T-cell (primary cell): ENCODE measurements at regions not wholly inside any gene's neighbourhood (a gene's known extent, or its start where the extent isn't known, plus 50 kb on each side); places are given as distances from the start of the nearest gene placed in this dataset.

ENCODE experiments used
- ATAC-seq, 4 experiments: fragments of 200-7000 bp in 3 of 4; fragments of 150-1000 bp in 1 of 4; cut with Tn5 transposase; replicated peaks in 1 of 4; 1 replicate in 3 of 4; 2 replicates in 1 of 4; pipeline ENCODE4 v1.10.0; 2021; ENCODE audit warnings: moderate library complexity in 3 of 4, mild to moderate bottlenecking in 2 of 4, moderate number of reproducible peaks in 1 of 4
- CTCF ChIA-PET, 2 donors: fragments of 300-600 bp; sonication (Branson Sonifier 250); formaldehyde crosslinking; loops; one replicate each; lab custom pipeline; 2022; ENCODE audit warnings: antibody characterized with exemption in 2 of 2; lab: Charles Lee
- POLR2A ChIA-PET, 2 donors: fragments of 300-600 bp; sonication (Branson Sonifier 250); formaldehyde crosslinking; loops; one replicate each; lab custom pipeline; 2022; ENCODE audit warnings: antibody characterized with exemption in 2 of 2; lab: Charles Lee
- DNase-seq, 35 experiments: peaks; one replicate each; pipeline versions ENCODE4 v3.0.0 to v3.0.0-alpha.2; 2013 to 2023
- H3K27ac ChIP-seq: one replicate; pipeline ENCODE4 v1.5.1; 2013; ENCODE audit warnings: low read length
- H3K27me3 ChIP-seq, 2 experiments: replicated peaks in 1 of 2; 1 replicate in 1 of 2; 2 replicates in 1 of 2; pipeline versions ENCODE4 v1.6.1 to v1.7.0; 2013; ENCODE audit warnings: low read length in 1 of 2, mixed read lengths in 1 of 2; ENCODE audit not compliant: control insufficient read depth in 2 of 2, insufficient read depth in 2 of 2; ENCODE audit errors: extremely low read depth in 1 of 2
- H3K36me3 ChIP-seq, 2 donors: 1 replicate in 1 of 2; 2 replicates in 1 of 2; pipeline versions ENCODE4 v1.6.1 to v1.7.0; 2013; ENCODE audit warnings: low read length in 1 of 2; ENCODE audit not compliant: control insufficient read depth in 2 of 2, insufficient read depth in 1 of 2; ENCODE audit errors: extremely low read depth in 1 of 2
- H3K4me1 ChIP-seq, 2 experiments: 1 replicate in 1 of 2; 2 replicates in 1 of 2; pipeline versions ENCODE4 v1.6.1 to v1.7.0; 2013; ENCODE audit warnings: low read length in 2 of 2, mixed read lengths in 1 of 2; ENCODE audit not compliant: insufficient read depth in 2 of 2, control insufficient read depth in 1 of 2; ENCODE audit errors: extremely low read depth in 1 of 2
- H3K4me3 ChIP-seq, 2 donors: 1 replicate in 1 of 2; 2 replicates in 1 of 2; pipeline versions ENCODE4 v1.5.1 to v1.7.0; 2013; ENCODE audit warnings: mild to moderate bottlenecking in 2 of 2, low read length in 1 of 2, moderate library complexity in 1 of 2; ENCODE audit not compliant: control insufficient read depth in 1 of 2; ENCODE audit errors: extremely low read depth in 1 of 2
- H3K9me3 ChIP-seq: 2 replicates; pipeline ENCODE4 v1.7.0; 2013
- H3K27ac Mint-ChIP-seq, 2 donors: one replicate each; pipeline ENCODE4 v1.8.0; 2020 to 2021; ENCODE audit warnings: mild to moderate bottlenecking in 2 of 2, mixed read lengths in 2 of 2
- H3K27me3 Mint-ChIP-seq, 2 donors: one replicate each; pipeline ENCODE4 v1.8.0; 2021 to 2022; ENCODE audit warnings: mixed read lengths in 2 of 2
- H3K36me3 Mint-ChIP-seq: one replicate; pipeline ENCODE4 v1.8.0; 2021; ENCODE audit warnings: mixed read lengths
- H3K4me1 Mint-ChIP-seq, 3 donors: one replicate each; pipeline ENCODE4 v1.8.0; 2020 to 2022; ENCODE audit warnings: mixed read lengths in 3 of 3, mild to moderate bottlenecking in 1 of 3
- H3K4me3 Mint-ChIP-seq, 3 donors: one replicate each; pipeline ENCODE4 v1.8.0; 2020 to 2022; ENCODE audit warnings: mild to moderate bottlenecking in 3 of 3, mixed read lengths in 3 of 3, moderate library complexity in 3 of 3
- H3K9me3 Mint-ChIP-seq, 3 donors: one replicate each; pipeline ENCODE4 v1.8.0; 2020 to 2022; ENCODE audit warnings: mixed read lengths in 3 of 3
- WGBS: methylation state at CpG from one replicate; pipeline ENCODE4 v1.1.5; 2013; ENCODE audit warnings: missing lambda C conversion rate; ENCODE audit not compliant: insufficient coverage; 5-methylcytosine and 5-hydroxymethylcytosine counted together

DNA sequence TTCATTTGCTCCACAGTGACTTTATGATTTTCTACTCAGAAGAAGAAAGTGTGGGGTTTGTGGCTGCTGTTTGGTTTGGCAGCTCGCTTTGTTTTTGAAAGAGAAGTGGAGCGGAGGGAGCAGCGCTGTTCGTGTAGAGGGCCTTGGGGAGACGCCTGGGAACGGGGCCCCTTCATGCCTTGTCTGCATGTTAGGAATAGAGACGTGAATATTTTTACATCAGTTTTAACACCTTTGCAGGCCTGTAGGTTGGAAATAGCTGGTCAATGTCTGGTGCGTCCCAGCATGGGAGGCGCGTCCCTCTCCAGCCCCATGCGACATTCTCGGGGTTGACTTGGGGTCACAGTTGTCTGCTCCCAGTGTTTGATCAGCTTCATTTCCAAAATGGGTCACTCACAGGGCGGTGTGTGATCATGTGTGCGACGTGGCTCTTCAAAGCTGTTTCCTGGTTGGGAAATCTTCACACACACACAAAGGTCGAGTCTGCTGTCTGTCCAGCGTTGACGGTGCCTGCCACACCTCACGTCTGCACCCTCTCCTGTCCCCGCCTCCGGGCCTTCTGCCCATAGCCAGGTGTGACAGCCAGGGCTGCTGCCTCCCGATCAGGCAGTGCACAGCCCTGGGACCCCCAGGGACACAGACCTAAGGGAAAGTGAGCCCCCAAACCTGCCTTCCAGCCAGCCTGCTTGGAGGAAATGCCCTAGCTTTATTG is 149.2 kb downstream of the PSMG1 start:
- Mint-ChIP-seq H3K36me3 (no peaks in the 10 kb centered on the region), H3K9me3 (no peaks in the 10 kb centered on the region), H3K4me3 (no peak overlapping the region), H3K27ac (no peak overlapping the region), H3K27me3 (peaks cover 9 to 31% of the 10 kb centered on the region in 2 donors), H3K4me1 (peaks cover 0 to 2% (median 0%) of the 10 kb centered on the region in 3 donors)
- 50% methylated on average over 18 of the region's 22 CpGs for WGBS
- no peak overlapping the region for H3K4me3 ChIP-seq
- CTCF ChIA-PET, result interaction anchor here in 1 of 2 donors (0.5 kb wide), 1 partner anchor 13 kb away, joined by 9 read pairs; no protein-coding TSS in a partner anchor
- peaks cover 0 to 3% of the 10 kb centered on the region in 2 experiments for H3K4me1 ChIP-seq
- POLR2A ChIA-PET, result no interaction called here
- DNase-seq, result no peak
- no peaks in the 10 kb centered on the region for H3K36me3 ChIP-seq
- H3K27ac ChIP-seq, result no peak overlapping the region
- no peaks in the 10 kb centered on the region for H3K9me3 ChIP-seq
- ATAC-seq, result no peak
- H3K27me3 ChIP-seq, result peaks cover 0 to 34% of the 10 kb centered on the region in 2 experiments

DNA sequence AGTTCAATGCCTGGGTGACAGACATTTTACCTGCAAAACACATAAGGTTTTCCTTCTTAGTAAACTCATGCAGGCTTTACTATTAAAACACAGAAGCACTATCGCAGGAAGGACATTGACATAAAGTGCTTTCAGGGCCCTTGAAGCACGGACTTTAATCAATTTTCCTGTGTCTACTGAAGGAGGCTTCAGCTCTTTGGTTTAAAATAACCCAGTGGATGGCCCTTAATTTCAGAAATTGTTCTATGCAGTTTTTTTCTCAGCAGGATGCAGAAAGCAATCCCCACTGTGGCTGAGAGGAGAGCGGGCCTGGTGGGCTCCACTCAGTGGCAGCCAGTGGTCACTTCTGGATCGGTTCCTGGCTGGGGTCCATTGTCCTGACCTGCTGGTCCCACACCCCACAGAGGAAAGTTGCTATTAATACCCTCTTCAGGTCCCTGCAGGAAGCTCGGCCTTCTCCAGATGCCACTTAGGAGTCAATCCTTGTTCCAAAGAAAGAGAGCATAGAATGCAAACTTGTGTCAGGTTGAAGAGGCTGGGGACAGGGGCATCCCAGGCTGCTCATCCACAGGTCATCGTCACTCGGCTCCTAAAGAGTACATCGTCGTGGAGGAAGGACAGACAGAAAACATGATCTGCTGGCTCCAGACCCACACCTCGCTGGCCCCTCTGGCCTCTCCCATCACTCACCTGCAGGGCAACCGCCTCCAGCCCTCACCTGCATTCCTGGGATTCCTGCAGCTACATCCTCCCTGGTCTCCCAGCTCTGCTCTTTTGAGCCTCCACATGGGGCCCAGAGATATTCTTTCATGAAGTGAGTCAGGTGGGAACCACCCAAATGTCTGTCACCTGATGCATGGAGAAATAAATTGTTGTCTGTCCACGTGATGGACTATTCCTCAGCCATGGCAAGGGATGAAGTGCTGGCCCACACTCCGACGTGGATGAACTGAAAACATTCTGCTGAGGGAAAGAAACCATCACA is 153.1 kb downstream of the PSMG1 start:
- ChIA-PET CTCF (interaction anchor here in 1 of 2 donors (0.6 kb wide), 1 partner anchor 272 kb away, joined by 4 read pairs; no protein-coding TSS in a partner anchor), POLR2A (no interaction called here)
- Mint-ChIP-seq H3K27ac (no peak overlapping the region), H3K27me3 (peaks cover 0 to 19% of the 10 kb centered on the region in 2 donors), H3K9me3 (peaks cover 4 to 17% (median 7%) of the 10 kb centered on the region in 3 donors), H3K36me3 (no peaks in the 10 kb centered on the region), H3K4me1 (peaks cover 0 to 2% (median 0%) of the 10 kb centered on the region in 3 donors), H3K4me3 (no peak overlapping the region)
- DNase-seq (no peak), ATAC-seq (no peak)
- H3K4me1 ChIP-seq, result peaks cover 0 to 3% of the 10 kb centered on the region in 2 experiments
- no peaks in the 10 kb centered on the region for H3K9me3 ChIP-seq
- H3K36me3 ChIP-seq, result no peaks in the 10 kb centered on the region
- H3K4me3 ChIP-seq, result no peak overlapping the region
- H3K27ac ChIP-seq, result no peak overlapping the region
- peaks cover 0 to 22% of the 10 kb centered on the region in 2 experiments for H3K27me3 ChIP-seq
- WGBS, result 85% methylated on average over 9 of the region's 14 CpGs

- no peak overlapping the region for H3K27ac Mint-ChIP-seq
- DNase-seq, result no peak
These were observed 154.0 kb downstream of the PSMG1 start for GRCh38 chr21:39029086-39029755.

DNA sequence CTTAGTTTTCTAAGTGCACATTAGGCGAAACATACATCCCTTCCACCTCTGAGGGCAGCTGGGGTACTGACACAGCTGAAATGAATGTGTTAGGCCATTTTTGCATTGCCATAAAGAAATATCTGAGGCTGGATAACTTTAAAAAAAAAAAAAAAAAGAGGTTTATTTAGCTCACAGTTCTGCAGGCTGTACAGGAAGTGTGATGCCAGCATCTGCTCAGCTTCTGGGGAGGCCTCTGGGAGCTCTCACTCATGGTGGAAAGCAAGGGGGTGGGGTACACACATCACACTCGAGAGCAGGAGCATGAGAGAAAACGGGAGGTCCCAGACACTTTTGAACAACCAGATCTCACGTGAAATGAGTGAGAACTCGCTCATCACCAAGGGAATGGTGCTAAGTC is 158.1 kb downstream of the PSMG1 start:
- Mint-ChIP-seq H3K27ac (no peak overlapping the region), H3K4me1 (no peaks in the 10 kb centered on the region), H3K27me3 (peaks cover 6 to 9% of the 10 kb centered on the region in 2 donors), H3K9me3 (peaks cover 4 to 17% (median 7%) of the 10 kb centered on the region in 3 donors), H3K4me3 (no peak overlapping the region), H3K36me3 (no peaks in the 10 kb centered on the region)
- POLR2A ChIA-PET, result interaction anchor here in 1 of 2 donors (0.6 kb wide), 1 partner anchor 15 kb away, joined by 4 read pairs; no protein-coding TSS in a partner anchor
- Histone ChIP-seq H3K4me1 (no peaks in the 10 kb centered on the region), H3K27ac (no peak overlapping the region), H3K4me3 (no peak overlapping the region), H3K36me3 (no peaks in the 10 kb centered on the region), H3K27me3 (peaks cover 0 to 22% of the 10 kb centered on the region in 2 experiments), H3K9me3 (no peaks in the 10 kb centered on the region)
- ATAC-seq, result no peak
- CTCF ChIA-PET, result no interaction called here
- no peak for DNase-seq
- WGBS, result 97% methylated on average over 3 of the region's 5 CpGs

More at GRCh38 chr21:39029086-39029755, 154.0 kb downstream of the PSMG1 start:
- ChIA-PET CTCF (no interaction called here), POLR2A (no interaction called here)
- Histone ChIP-seq H3K27ac (no peak overlapping the region), H3K9me3 (no peaks in the 10 kb centered on the region), H3K4me1 (peaks cover 0 to 3% of the 10 kb centered on the region in 2 experiments), H3K36me3 (no peaks in the 10 kb centered on the region), H3K4me3 (no peak overlapping the region), H3K27me3 (peaks cover 0 to 16% of the 10 kb centered on the region in 2 experiments)
- Mint-ChIP-seq H3K27me3 (peaks cover 0 to 17% of the 10 kb centered on the region in 2 donors), H3K4me1 (peaks cover 0 to 2% (median 0%) of the 10 kb centered on the region in 3 donors), H3K4me3 (no peak overlapping the region), H3K9me3 (peaks cover 4 to 17% (median 7%) of the 10 kb centered on the region in 3 donors), H3K36me3 (no peaks in the 10 kb centered on the region)
- no peak for ATAC-seq
- 62% methylated on average over 3 of the region's 7 CpGs for WGBS

- no peaks in the 10 kb centered on the region for H3K4me1 Mint-ChIP-seq
- Histone ChIP-seq H3K4me3 (no peak overlapping the region), H3K9me3 (no peaks in the 10 kb centered on the region), H3K4me1 (no peaks in the 10 kb centered on the region), H3K27me3 (peaks cover 0 to 22% of the 10 kb centered on the region in 2 experiments), H3K36me3 (no peaks in the 10 kb centered on the region), H3K27ac (no peak overlapping the region)
- POLR2A ChIA-PET, result no interaction called here
- WGBS, result no CpG with 5 or more reads among the region's 2 CpGs
- CTCF ChIA-PET, result no interaction called here
- H3K9me3 Mint-ChIP-seq, result peaks cover 4 to 17% (median 7%) of the 10 kb centered on the region in 3 donors
- H3K4me3 Mint-ChIP-seq, result no peak overlapping the region
- ATAC-seq (no peak), DNase-seq (no peak)
- H3K36me3 Mint-ChIP-seq, result no peaks in the 10 kb centered on the region
- H3K27me3 Mint-ChIP-seq, result peaks cover 6 to 12% of the 10 kb centered on the region in 2 donors
- no peak overlapping the region for H3K27ac Mint-ChIP-seq
These were observed 158.7 kb downstream of the PSMG1 start for GRCh38 chr21:39024538-39024937.
